Neural cell (in vitro differentiated cells): ENCODE measurements at regions not wholly inside any gene's neighbourhood (a gene's known extent, or its start where the extent isn't known, plus 50 kb on each side); places are given as distances from the start of the nearest gene placed in this dataset.

Source experiments
- H2AFZ ChIP-seq: fragments of 200-600, 300-800 bp; sonication (generic), shearing (Covaris generic); 2 replicates; pipeline ENCODE4 v1.6.0; 2014; ENCODE audit warnings: low read depth, mild to moderate bottlenecking, antibody characterized with exemption, low read length, moderate library complexity
- H3F3A ChIP-seq: fragments of 200-600 bp; shearing (Covaris generic); 2 replicates; pipeline ENCODE4 v1.6.1; 2016; ENCODE audit warnings: mild to moderate bottlenecking, moderate library complexity, mixed read lengths, antibody characterized with exemption, low read length; ENCODE audit not compliant: insufficient read depth, poor library complexity, severe bottlenecking
- H3K27ac ChIP-seq: fragments of 200-600, 300-800 bp; sonication (generic), shearing (Covaris generic); 2 replicates; pipeline ENCODE4 v1.5.1; 2014; ENCODE audit warnings: mild to moderate bottlenecking, low read length, moderate library complexity
- H3K27me3 ChIP-seq: fragments of 300-800, 200-600 bp; sonication (generic), shearing (Covaris generic); 2 replicates; pipeline ENCODE4 v1.6.0; 2014; ENCODE audit warnings: mild to moderate bottlenecking, low read depth, low read length, moderate library complexity; ENCODE audit not compliant: insufficient read depth
- H3K36me3 ChIP-seq: fragments of 300-800, 200-600 bp; sonication (generic), shearing (Covaris generic); 2 replicates; pipeline ENCODE4 v1.5.1; 2014; ENCODE audit warnings: mild to moderate bottlenecking, antibody characterized with exemption, low read length, moderate library complexity; ENCODE audit not compliant: insufficient read depth
- H3K4me2 ChIP-seq: fragments of 300-800, 200-600 bp; sonication (generic), shearing (Covaris generic); 2 replicates; pipeline ENCODE4 v1.6.0; 2014; ENCODE audit warnings: mild to moderate bottlenecking, low read length
- H3K4me3 ChIP-seq: fragments of 300-800, 200-600 bp; sonication (generic), shearing (Covaris generic); 2 replicates; pipeline ENCODE4 v1.5.1; 2014; ENCODE audit warnings: mild to moderate bottlenecking, low read length, moderate library complexity
- H3K79me2 ChIP-seq: fragments of 200-600 bp; shearing (Covaris generic); replicated peaks from 2 replicates; pipeline ENCODE4 v1.6.0; 2014; ENCODE audit warnings: mild to moderate bottlenecking, low read length, moderate library complexity; ENCODE audit not compliant: insufficient read depth
- H3K9ac ChIP-seq: fragments of 300-800, 200-600 bp; sonication (generic), shearing (Covaris generic); 2 replicates; pipeline ENCODE4 v1.6.1; 2016; ENCODE audit warnings: mild to moderate bottlenecking, low read length, mixed read lengths
- H3K9me2 ChIP-seq: fragments of 200-600 bp; shearing (Covaris generic); 2 replicates; pipeline ENCODE4 v1.6.1; 2016; ENCODE audit warnings: mild to moderate bottlenecking, low read length, mixed read lengths; ENCODE audit not compliant: insufficient read depth
- H3K9me3 ChIP-seq: fragments of 200-600, 300-800 bp; sonication (generic), shearing (Covaris generic); 2 replicates; pipeline ENCODE4 v1.6.1; 2016; ENCODE audit warnings: mild to moderate bottlenecking, mixed run types, low read length, moderate library complexity, mixed read lengths
- H4K20me1 ChIP-seq: fragments of 200-600 bp; shearing (Covaris generic); 2 replicates; pipeline ENCODE4 v1.6.1; 2016; ENCODE audit warnings: mild to moderate bottlenecking, mixed run types; ENCODE audit not compliant: insufficient read depth
- EP300 ChIP-seq: fragments of 450-650 bp; conservative IDR thresholded peaks from 2 replicates; pipeline ENCODE4 v1.6.1; 2014; ENCODE audit warnings: antibody characterized with exemption, mild to moderate bottlenecking, moderate library complexity; ENCODE audit not compliant: poor library complexity, severe bottlenecking
- EZH2 ChIP-seq: fragments of 200-600, 300-800 bp; shearing (Covaris generic), sonication (generic); IDR thresholded peaks from 2 replicates; pipeline ENCODE4 v1.6.1; 2014; ENCODE audit warnings: antibody characterized with exemption, low read length, borderline replicate concordance, mild to moderate bottlenecking; ENCODE audit not compliant: insufficient read depth, poor library complexity, severe bottlenecking
- MXI1 ChIP-seq: fragments of 450-650 bp; conservative IDR thresholded peaks from 2 replicates; pipeline ENCODE4 v1.6.1; 2014; ENCODE audit warnings: antibody characterized with exemption, mild to moderate bottlenecking; ENCODE audit not compliant: poor library complexity, severe bottlenecking
- POLR2AphosphoS5 ChIP-seq: IDR thresholded peaks from 2 replicates; pipeline ENCODE4 v1.6.1; 2012
- RAD21 ChIP-seq: fragments of 450-650 bp; conservative IDR thresholded peaks from 2 replicates; pipeline ENCODE4 v1.6.1; 2014; ENCODE audit warnings: antibody characterized with exemption, mild to moderate bottlenecking, moderate library complexity
- SMC3 ChIP-seq: fragments of 450-650 bp; conservative IDR thresholded peaks from 2 replicates; pipeline ENCODE4 v1.6.1; 2014; ENCODE audit warnings: antibody characterized with exemption, mild to moderate bottlenecking, moderate library complexity; ENCODE audit not compliant: poor library complexity
- TAF1 ChIP-seq: IDR thresholded peaks from 2 replicates; pipeline ENCODE4 v1.6.1; 2012; ENCODE audit warnings: low read depth
- TF ChIP-seq, protein P1 (sequence below): fragments of 450-650 bp; IDR thresholded peaks from 2 replicates; pipeline ENCODE4 v1.5.1; 2014; ENCODE audit warnings: antibody characterized with exemption, mild to moderate bottlenecking, moderate library complexity; ENCODE audit not compliant: poor library complexity, severe bottlenecking
- TF ChIP-seq, protein P2 (sequence below): IDR thresholded peaks from 2 replicates; pipeline ENCODE4 v1.6.1; 2012; ENCODE audit warnings: borderline replicate concordance

DNA sequence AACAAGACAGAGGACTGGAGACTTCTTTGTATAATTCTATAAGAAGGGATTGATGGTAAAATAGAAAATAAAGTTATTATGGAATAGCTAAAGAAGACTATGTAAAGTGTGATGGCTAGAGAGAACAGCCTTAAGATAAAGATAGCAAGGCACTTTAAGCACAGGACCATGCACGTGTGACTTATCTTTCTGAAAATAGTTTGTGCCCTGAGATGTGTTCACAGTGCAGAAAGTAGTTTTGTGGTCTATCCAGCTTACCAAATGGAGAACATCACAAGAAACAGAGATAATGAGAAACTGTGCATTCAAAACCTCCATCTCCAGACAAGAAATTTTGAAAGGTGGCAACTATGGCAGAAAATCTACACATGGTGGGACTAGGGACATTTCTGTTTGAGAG is 213.3 kb downstream of the PARM1 start:
- Histone ChIP-seq H3F3A (no peaks in the 10 kb centered on the region), H2AFZ (no peak overlapping the region), H3K27me3 (no peaks in the 10 kb centered on the region), H3K79me2 (no peaks in the 10 kb centered on the region), H3K4me3 (no peak overlapping the region), H3K27ac (no peak overlapping the region), H3K9me2 (no peaks in the 10 kb centered on the region), H4K20me1 (no peaks in the 10 kb centered on the region), H3K4me2 (no peak overlapping the region), H3K9me3 (no peaks in the 10 kb centered on the region), H3K9ac (no peak overlapping the region), H3K36me3 (no peaks in the 10 kb centered on the region)
- no peak for TF ChIP-seq TAF1
- TF ChIP-seq SMC3, result no peak
- no peak for TF ChIP-seq EP300
- TF ChIP-seq, protein P1, sequence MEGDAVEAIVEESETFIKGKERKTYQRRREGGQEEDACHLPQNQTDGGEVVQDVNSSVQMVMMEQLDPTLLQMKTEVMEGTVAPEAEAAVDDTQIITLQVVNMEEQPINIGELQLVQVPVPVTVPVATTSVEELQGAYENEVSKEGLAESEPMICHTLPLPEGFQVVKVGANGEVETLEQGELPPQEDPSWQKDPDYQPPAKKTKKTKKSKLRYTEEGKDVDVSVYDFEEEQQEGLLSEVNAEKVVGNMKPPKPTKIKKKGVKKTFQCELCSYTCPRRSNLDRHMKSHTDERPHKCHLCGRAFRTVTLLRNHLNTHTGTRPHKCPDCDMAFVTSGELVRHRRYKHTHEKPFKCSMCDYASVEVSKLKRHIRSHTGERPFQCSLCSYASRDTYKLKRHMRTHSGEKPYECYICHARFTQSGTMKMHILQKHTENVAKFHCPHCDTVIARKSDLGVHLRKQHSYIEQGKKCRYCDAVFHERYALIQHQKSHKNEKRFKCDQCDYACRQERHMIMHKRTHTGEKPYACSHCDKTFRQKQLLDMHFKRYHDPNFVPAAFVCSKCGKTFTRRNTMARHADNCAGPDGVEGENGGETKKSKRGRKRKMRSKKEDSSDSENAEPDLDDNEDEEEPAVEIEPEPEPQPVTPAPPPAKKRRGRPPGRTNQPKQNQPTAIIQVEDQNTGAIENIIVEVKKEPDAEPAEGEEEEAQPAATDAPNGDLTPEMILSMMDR, result no peak
- no peak for TF ChIP-seq EZH2
- TF ChIP-seq POLR2AphosphoS5, result no peak
- no peak for TF ChIP-seq RAD21
- TF ChIP-seq MXI1, result no peak
- TF ChIP-seq, protein P2, sequence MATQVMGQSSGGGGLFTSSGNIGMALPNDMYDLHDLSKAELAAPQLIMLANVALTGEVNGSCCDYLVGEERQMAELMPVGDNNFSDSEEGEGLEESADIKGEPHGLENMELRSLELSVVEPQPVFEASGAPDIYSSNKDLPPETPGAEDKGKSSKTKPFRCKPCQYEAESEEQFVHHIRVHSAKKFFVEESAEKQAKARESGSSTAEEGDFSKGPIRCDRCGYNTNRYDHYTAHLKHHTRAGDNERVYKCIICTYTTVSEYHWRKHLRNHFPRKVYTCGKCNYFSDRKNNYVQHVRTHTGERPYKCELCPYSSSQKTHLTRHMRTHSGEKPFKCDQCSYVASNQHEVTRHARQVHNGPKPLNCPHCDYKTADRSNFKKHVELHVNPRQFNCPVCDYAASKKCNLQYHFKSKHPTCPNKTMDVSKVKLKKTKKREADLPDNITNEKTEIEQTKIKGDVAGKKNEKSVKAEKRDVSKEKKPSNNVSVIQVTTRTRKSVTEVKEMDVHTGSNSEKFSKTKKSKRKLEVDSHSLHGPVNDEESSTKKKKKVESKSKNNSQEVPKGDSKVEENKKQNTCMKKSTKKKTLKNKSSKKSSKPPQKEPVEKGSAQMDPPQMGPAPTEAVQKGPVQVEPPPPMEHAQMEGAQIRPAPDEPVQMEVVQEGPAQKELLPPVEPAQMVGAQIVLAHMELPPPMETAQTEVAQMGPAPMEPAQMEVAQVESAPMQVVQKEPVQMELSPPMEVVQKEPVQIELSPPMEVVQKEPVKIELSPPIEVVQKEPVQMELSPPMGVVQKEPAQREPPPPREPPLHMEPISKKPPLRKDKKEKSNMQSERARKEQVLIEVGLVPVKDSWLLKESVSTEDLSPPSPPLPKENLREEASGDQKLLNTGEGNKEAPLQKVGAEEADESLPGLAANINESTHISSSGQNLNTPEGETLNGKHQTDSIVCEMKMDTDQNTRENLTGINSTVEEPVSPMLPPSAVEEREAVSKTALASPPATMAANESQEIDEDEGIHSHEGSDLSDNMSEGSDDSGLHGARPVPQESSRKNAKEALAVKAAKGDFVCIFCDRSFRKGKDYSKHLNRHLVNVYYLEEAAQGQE, result no peak

DNA sequence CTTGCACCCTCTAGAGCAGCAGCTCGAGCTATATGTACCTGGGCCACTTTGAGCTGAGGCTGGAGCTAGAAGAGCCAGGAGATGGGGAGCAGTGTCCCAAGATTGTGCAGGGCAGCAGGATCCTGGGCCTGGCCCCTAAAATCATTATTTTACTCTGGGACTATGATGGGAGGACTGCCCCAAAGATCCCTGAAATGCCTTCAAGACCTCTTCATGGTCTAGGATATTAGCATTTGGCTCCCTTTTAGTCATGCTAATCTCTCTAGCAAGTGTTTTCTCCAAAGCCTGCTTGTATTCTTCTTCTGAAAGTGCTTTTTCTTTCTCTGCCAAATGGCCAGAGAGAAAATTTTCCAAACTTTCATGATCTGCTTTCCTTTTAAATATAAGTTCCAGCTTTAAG is 211.6 kb downstream of the PARM1 start:
- H3K4me2 ChIP-seq, result no peak overlapping the region

More for the DNA sequence above, 211.6 kb downstream of the PARM1 start:
- H3K36me3 ChIP-seq, result no peaks in the 10 kb centered on the region
- no peak overlapping the region for H3K27ac ChIP-seq
- no peak for TF ChIP-seq EZH2
- TF ChIP-seq RAD21, result no peak
- no peak for TF ChIP-seq EP300
- no peak for TF ChIP-seq TAF1
- no peak for TF ChIP-seq MXI1
- TF ChIP-seq, protein P1, result no peak
- H3F3A ChIP-seq, result no peaks in the 10 kb centered on the region
- no peak overlapping the region for H2AFZ ChIP-seq
- H3K79me2 ChIP-seq, result no peaks in the 10 kb centered on the region
- H3K9me2 ChIP-seq, result no peaks in the 10 kb centered on the region
- no peaks in the 10 kb centered on the region for H3K9me3 ChIP-seq
- no peak overlapping the region for H3K9ac ChIP-seq
- H3K4me3 ChIP-seq, result no peak overlapping the region
- H3K27me3 ChIP-seq, result no peaks in the 10 kb centered on the region
- H4K20me1 ChIP-seq, result no peaks in the 10 kb centered on the region
